H1 (cell line): ENCODE measurements at regions not wholly inside any gene's neighbourhood (a gene's known extent, or its start where the extent isn't known, plus 50 kb on each side); places are given as distances from the start of the nearest gene placed in this dataset.

ENCODE experiments used
- CTCF ChIA-PET: fragments of 300-600 bp; sonication (Branson Sonifier 250); formaldehyde crosslinking; loops from one replicate; lab custom pipeline; 2021; ENCODE audit not compliant: partially characterized antibody; lab: Charles Lee
- POLR2A ChIA-PET: fragments of 300-600 bp; sonication (Branson Sonifier 250); formaldehyde crosslinking; loops from one replicate; lab custom pipeline; 2021; ENCODE audit warnings: inconsistent platforms; ENCODE audit not compliant: partially characterized antibody; lab: Charles Lee
- DNase-seq, 2 experiments: peaks; one replicate each; pipeline versions ENCODE4 v3.0.0 to v3.0.0-alpha.2; 2010 to 2022; ENCODE audit warnings: low spot score in 2 of 2, low read depth in 1 of 2, mixed read lengths in 1 of 2
- FAIRE-seq: peaks from 2 replicates; lab custom pipeline; 2011; peaks lifted over from hg19 to GRCh38; lab: Jason Lieb, UNC
- H2AFZ ChIP-seq: 2 replicates; pipeline ENCODE4 v1.8.1; 2012; ENCODE audit warnings: low read length, inconsistent platforms
- H2AK5ac ChIP-seq: 2 replicates; pipeline ENCODE4 v1.6.1; 2013; ENCODE audit warnings: low read depth, low read length
- H2BK120ac ChIP-seq: replicated peaks from 2 replicates; pipeline ENCODE3; 2013; ENCODE audit warnings: low read depth, low read length, inconsistent platforms
- H2BK12ac ChIP-seq: 2 replicates; pipeline ENCODE4 v1.6.1; 2013; ENCODE audit warnings: low read depth, low read length
- H2BK15ac ChIP-seq: 2 replicates; pipeline ENCODE4 v1.6.1; 2013; ENCODE audit warnings: low read length
- H2BK20ac ChIP-seq: 2 replicates; pipeline ENCODE4 v1.6.1; 2013; ENCODE audit warnings: low read length
- H2BK5ac ChIP-seq: 2 replicates; pipeline ENCODE4 v1.6.1; 2013; ENCODE audit warnings: low read depth, low read length
- H3K14ac ChIP-seq: 2 replicates; pipeline ENCODE4 v1.6.1; 2013; ENCODE audit warnings: inconsistent platforms; ENCODE audit not compliant: insufficient read length
- H3K18ac ChIP-seq: 2 replicates; pipeline ENCODE4 v1.6.1; 2013; ENCODE audit warnings: low read length; ENCODE audit errors: extremely low read depth
- H3K23ac ChIP-seq: 2 replicates; pipeline ENCODE4 v1.6.1; 2013; ENCODE audit warnings: inconsistent platforms; ENCODE audit not compliant: insufficient read length
- H3K23me2 ChIP-seq: 2 replicates; pipeline ENCODE4 v1.6.1; 2013; ENCODE audit warnings: low read depth, low read length
- H3K27ac ChIP-seq: 2 replicates; pipeline ENCODE4 v1.6.1; 2011; ENCODE audit warnings: low read depth, low read length, inconsistent platforms
- H3K27me3 ChIP-seq, 4 experiments: replicated peaks in 1 of 4; 1 replicate in 1 of 4; 2 replicates in 3 of 4; pipeline versions ENCODE4 v1.6.1 to v1.8.1; 2011 to 2013; ENCODE audit warnings: low read length in 3 of 4, mild to moderate bottlenecking in 3 of 4, inconsistent platforms in 2 of 4, mixed read lengths in 2 of 4, moderate library complexity in 1 of 4; ENCODE audit not compliant: control insufficient read depth in 3 of 4, insufficient read depth in 3 of 4; ENCODE audit errors: extremely low read depth in 1 of 4
- H3K36me3 ChIP-seq, 4 experiments: 2 replicates each; pipeline versions ENCODE4 v1.6.1 to v1.8.1; 2011 to 2013; ENCODE audit warnings: mild to moderate bottlenecking in 4 of 4, low read length in 3 of 4, moderate library complexity in 2 of 4, control low read depth in 1 of 4, inconsistent platforms in 1 of 4; ENCODE audit not compliant: insufficient read depth in 4 of 4, control insufficient read depth in 2 of 4
- H3K4ac ChIP-seq: replicated peaks from 2 replicates; pipeline ENCODE3; 2013; ENCODE audit warnings: low read length, low read depth, mixed read lengths, inconsistent platforms; ENCODE audit not compliant: insufficient read length
- H3K4me1 ChIP-seq, 4 experiments: replicated peaks in 1 of 4; 1 replicate in 1 of 4; 2 replicates in 3 of 4; pipeline versions ENCODE4 v1.6.1 to v1.8.1; 2011 to 2013; ENCODE audit warnings: low read length in 3 of 4, inconsistent platforms in 2 of 4, mixed read lengths in 1 of 4; ENCODE audit not compliant: insufficient read depth in 4 of 4, control insufficient read depth in 3 of 4
- H3K4me2 ChIP-seq, 2 experiments: 2 replicates each; pipeline versions ENCODE4 v1.6.1 to v1.8.1; 2011 to 2013; ENCODE audit warnings: low read depth in 2 of 2, low read length in 2 of 2, control low read depth in 1 of 2, inconsistent platforms in 1 of 2, mild to moderate bottlenecking in 1 of 2; ENCODE audit not compliant: insufficient read depth in 1 of 2
- H3K4me3 ChIP-seq, 4 experiments: fragments of 200-600, 300-600 bp in 1 of 4; sonication (generic), shearing (Covaris generic), sonication (Bioruptor Twin) in 1 of 4; 2 replicates each; pipeline versions ENCODE4 v1.5.1 to v1.8.1; 2011 to 2016; ENCODE audit warnings: low read length in 4 of 4, low read depth in 3 of 4, control low read depth in 2 of 4, inconsistent platforms in 2 of 4, mild to moderate bottlenecking in 2 of 4, mixed read lengths in 1 of 4, moderate library complexity in 1 of 4; ENCODE audit not compliant: insufficient read depth in 2 of 4; ENCODE audit errors: extremely low read depth in 1 of 4
- H3K56ac ChIP-seq: replicated peaks from 2 replicates; pipeline ENCODE3; 2013; ENCODE audit warnings: low read depth, mild to moderate bottlenecking, mixed read lengths, low read length, inconsistent platforms; ENCODE audit not compliant: insufficient read length
- H3K79me1 ChIP-seq: 2 replicates; pipeline ENCODE4 v1.6.1; 2013; ENCODE audit warnings: low read depth, low read length, control low read depth
- H3K79me2 ChIP-seq, 2 experiments: 2 replicates each; pipeline versions ENCODE4 v1.6.1 to v1.8.1; 2012 to 2013; ENCODE audit warnings: low read length in 2 of 2, mild to moderate bottlenecking in 2 of 2, inconsistent platforms in 1 of 2; ENCODE audit not compliant: insufficient read depth in 2 of 2, control insufficient read depth in 1 of 2
- H3K9ac ChIP-seq, 4 experiments: replicated peaks in 1 of 4; 1 replicate in 1 of 4; 2 replicates in 3 of 4; pipeline versions ENCODE4 v1.6.1 to v1.8.1; 2011 to 2013; ENCODE audit warnings: low read depth in 3 of 4, low read length in 3 of 4, control low read depth in 2 of 4, mild to moderate bottlenecking in 2 of 4, moderate library complexity in 2 of 4, inconsistent platforms in 1 of 4; ENCODE audit errors: extremely low read depth in 1 of 4
- H3K9me3 ChIP-seq, 2 experiments: 2 replicates each; pipeline versions ENCODE4 v1.6.1 to v1.8.1; 2012 to 2013; ENCODE audit warnings: mild to moderate bottlenecking in 2 of 2, moderate library complexity in 2 of 2, control low read depth in 1 of 2, inconsistent platforms in 1 of 2, low read depth in 1 of 2, low read length in 1 of 2, mixed read lengths in 1 of 2; ENCODE audit not compliant: insufficient read depth in 2 of 2
- H4K20me1 ChIP-seq, 2 experiments: replicated peaks in 1 of 2; 2 replicates each; pipeline versions ENCODE3 to v1.8.1; 2011 to 2013; ENCODE audit warnings: inconsistent platforms in 2 of 2, low read length in 2 of 2, mild to moderate bottlenecking in 1 of 2; ENCODE audit not compliant: insufficient read depth in 2 of 2, control insufficient read depth in 1 of 2
- H4K5ac ChIP-seq: 2 replicates; pipeline ENCODE4 v1.6.1; 2013; ENCODE audit warnings: low read length, low read depth, mixed read lengths, inconsistent platforms; ENCODE audit not compliant: insufficient read length
- H4K8ac ChIP-seq: 2 replicates; pipeline ENCODE4 v1.8.0; 2013; ENCODE audit warnings: mild to moderate bottlenecking, moderate library complexity, low read length, inconsistent platforms; ENCODE audit not compliant: insufficient read depth; ENCODE audit errors: extremely low read depth
- H4K91ac ChIP-seq: replicated peaks from 2 replicates; pipeline ENCODE3; 2013; ENCODE audit warnings: low read length, mixed read lengths, inconsistent platforms; ENCODE audit not compliant: insufficient read length
- BACH1 ChIP-seq: IDR thresholded peaks from 2 replicates; pipeline ENCODE4 v1.6.1; 2012; ENCODE audit warnings: low read length, improper control_type of control experiment
- BRCA1 ChIP-seq: IDR thresholded peaks from 2 replicates; pipeline ENCODE4 v1.6.1; 2012; ENCODE audit warnings: low read depth, low read length, improper control_type of control experiment
- EGR1 ChIP-seq: IDR thresholded peaks from 2 replicates; pipeline ENCODE4 v1.6.1; 2011; ENCODE audit warnings: low read depth, low read length, borderline replicate concordance
- KDM1A ChIP-seq: fragments of 200-600, 300-600 bp; sonication (generic); IDR thresholded peaks from 2 replicates; pipeline ENCODE4 v1.7.1; 2016; ENCODE audit warnings: mild to moderate bottlenecking, low read length, borderline replicate concordance
- MAFK ChIP-seq: IDR thresholded peaks from 2 replicates; pipeline ENCODE4 v1.6.1; 2012; ENCODE audit warnings: low read depth, mild to moderate bottlenecking, improper control_type of control experiment, low read length
- NANOG ChIP-seq: IDR thresholded peaks from 2 replicates; pipeline ENCODE4 v1.6.1; 2011; ENCODE audit warnings: low read length, low read depth, mild to moderate bottlenecking, inconsistent platforms; ENCODE audit not compliant: insufficient read depth, poor library complexity, severe bottlenecking
- NRF1 ChIP-seq: IDR thresholded peaks from 2 replicates; pipeline ENCODE4 v1.6.1; 2011; ENCODE audit warnings: mild to moderate bottlenecking, low read depth, low read length, improper control_type of control experiment
- SRF ChIP-seq: IDR thresholded peaks from 2 replicates; pipeline ENCODE4 v1.6.1; 2011; ENCODE audit warnings: mild to moderate bottlenecking, low read depth, low read length, moderate library complexity
- TAF1 ChIP-seq: IDR thresholded peaks from 2 replicates; pipeline ENCODE4 v1.6.1; 2011; ENCODE audit warnings: mild to moderate bottlenecking, low read depth, low read length
- ZNF274 ChIP-seq: IDR thresholded peaks from 2 replicates; pipeline ENCODE4 v1.7.0; 2012; ENCODE audit warnings: low read length, borderline replicate concordance; ENCODE audit errors: extremely low read depth
- WGBS, 2 experiments: shearing (Covaris generic) in 1 of 2; methylation state at CpG; one replicate each; pipeline versions ENCODE4 v1.1.6 to v1.1.7; 2013 to 2015; ENCODE audit warnings: low lambda C conversion rate in 2 of 2, mixed read lengths in 2 of 2, inconsistent platforms in 1 of 2, low coverage in 1 of 2, missing lambda C conversion rate in 1 of 2; ENCODE audit not compliant: insufficient replicate concordance in 2 of 2, insufficient coverage in 1 of 2, insufficient read length in 1 of 2; ENCODE audit errors: extremely low coverage in 1 of 2, missing lambda C conversion rate in 1 of 2; 5-methylcytosine and 5-hydroxymethylcytosine counted together

GRCh38 chr14:41062826-41063225 is 543.9 kb upstream of the LRFN5 start:
- Histone ChIP-seq H2BK12ac (no peak overlapping the region), H2BK120ac (no peak overlapping the region), H2BK5ac (no peak overlapping the region), H3K14ac (no peak overlapping the region), H3K23ac (no peak overlapping the region), H3K4me3 (no peak overlapping the region), H3K79me2 (no peaks in the 10 kb centered on the region), H3K9me3 (no peaks in the 10 kb centered on the region), H2AFZ (no peak overlapping the region), H3K4ac (no peak overlapping the region), H4K20me1 (no peaks in the 10 kb centered on the region), H4K8ac (no peak overlapping the region), H3K56ac (no peak overlapping the region), H2AK5ac (no peak overlapping the region), H3K36me3 (no peaks in the 10 kb centered on the region), H4K5ac (no peak overlapping the region), H2BK20ac (no peak overlapping the region), H3K4me2 (no peak overlapping the region), H3K9ac (no peak overlapping the region), H2BK15ac (no peak overlapping the region), H3K4me1 (no peaks in the 10 kb centered on the region), H3K27ac (no peak overlapping the region), H3K23me2 (no peaks in the 10 kb centered on the region), H4K91ac (no peak overlapping the region), H3K79me1 (no peaks in the 10 kb centered on the region), H3K27me3 (no peaks in the 10 kb centered on the region), H3K18ac (no peak overlapping the region)
- no peak for DNase-seq
- FAIRE-seq, result no peak
- ChIA-PET CTCF (no interaction called here), POLR2A (no interaction called here)
- WGBS, 2 experiments, result 48% methylated on average over 1 of the region's 1 CpG; no CpG with 5 or more reads in 1 of the 2 experiments
- TF ChIP-seq ZNF274 (no peak), BACH1 (no peak), KDM1A (no peak), EGR1 (no peak), BRCA1 (no peak), NRF1 (no peak), TAF1 (no peak), NANOG (no peak), SRF (no peak), MAFK (no peak)
